ENCODE measurements at regions not wholly inside any gene's neighbourhood (a gene's known extent, or its start where the extent isn't known, plus 50 kb on each side); places are given as distances from the start of the nearest gene placed in this dataset.

- no peak for DNase-seq (ENCODE audit: low read depth in 2 of 2)
Observed at GRCh38 chr13:79723519-79724024, 242.6 kb downstream of the NDFIP2 start.

- no peak for DNase-seq (ENCODE audit: low read depth in 2 of 2)
Observed at GRCh38 chr13:79722885-79723445, 242.0 kb downstream of the NDFIP2 start.

- DNase-seq (ENCODE audit: low read depth in 2 of 2): no peak
Observed at GRCh38 chr13:79716191-79716590, 235.2 kb downstream of the NDFIP2 start.

DNA sequence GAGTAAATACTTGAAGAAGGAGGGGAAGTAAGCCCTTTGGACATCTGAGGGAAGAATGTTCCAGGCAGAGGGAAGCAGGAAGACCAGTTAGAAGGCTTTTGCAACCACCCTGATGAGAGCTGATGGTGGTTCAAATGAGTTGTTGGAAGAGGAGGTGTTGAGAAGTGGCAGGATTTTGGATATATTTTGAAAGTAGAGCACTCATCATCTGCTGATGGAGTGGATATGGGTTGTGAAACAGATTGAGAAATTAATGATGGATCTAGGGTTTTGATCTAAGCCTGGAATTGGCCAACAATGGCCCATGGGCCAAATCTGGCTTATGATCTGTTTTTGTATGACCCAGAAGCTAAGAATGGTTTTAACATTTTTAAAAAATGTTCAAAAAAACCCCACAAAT is 230.7 kb downstream of the NDFIP2 start:
- DNase-seq (ENCODE audit: low read depth in 2 of 2): no peak

GRCh38 chr13:79710376-79710775 is 229.4 kb downstream of the NDFIP2 start:
- no peak for DNase-seq (ENCODE audit: low read depth in 2 of 2)

- DNase-seq (ENCODE audit: low read depth in 2 of 2): no peak
Observed at GRCh38 chr13:79709471-79709870, 228.5 kb downstream of the NDFIP2 start.

DNA sequence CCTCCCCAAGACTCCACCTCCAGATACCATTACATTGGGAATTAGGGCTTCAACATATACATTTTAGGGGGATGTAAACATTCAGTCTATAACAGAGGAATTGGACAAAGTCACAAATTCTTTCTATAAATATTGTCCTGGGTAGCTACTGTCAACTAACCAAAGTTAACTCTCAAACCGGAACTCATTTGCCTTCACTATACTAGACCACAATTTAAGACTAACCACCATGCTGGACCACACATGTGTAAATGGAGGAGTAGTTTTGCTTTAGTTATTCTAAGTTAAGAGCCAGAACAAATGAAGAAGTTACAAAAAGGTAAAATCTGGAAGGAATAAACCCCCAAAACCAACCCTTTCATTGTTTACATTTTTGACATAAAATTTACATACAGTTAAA is 222.8 kb downstream of the NDFIP2 start:
- DNase-seq (ENCODE audit: low read depth in 2 of 2): no peak

- DNase-seq (ENCODE audit: low read depth in 2 of 2): no peak
Observed at GRCh38 chr13:79695754-79696153, 214.8 kb downstream of the NDFIP2 start.

DNA sequence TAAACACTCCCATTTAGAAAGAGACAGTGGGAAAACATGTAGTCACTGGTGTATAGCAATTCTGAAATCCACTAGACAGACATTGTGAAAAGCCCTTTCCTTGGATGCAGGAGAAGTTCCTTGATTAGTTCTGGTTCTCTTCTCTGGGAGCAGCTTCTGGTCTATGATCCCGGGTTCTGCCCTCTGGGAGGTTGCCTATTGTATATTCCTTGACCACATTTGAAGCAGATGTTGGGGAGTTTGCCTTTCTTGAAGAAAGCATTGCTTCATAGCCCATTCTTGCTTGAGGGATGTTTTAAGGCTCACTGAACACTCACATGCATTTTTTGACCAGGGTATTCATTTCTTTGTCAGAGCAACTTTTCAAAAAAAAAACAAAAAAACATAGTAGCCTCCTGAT is 211.9 kb downstream of the NDFIP2 start:
- no peak for DNase-seq (ENCODE audit: low read depth in 2 of 2)

DNA sequence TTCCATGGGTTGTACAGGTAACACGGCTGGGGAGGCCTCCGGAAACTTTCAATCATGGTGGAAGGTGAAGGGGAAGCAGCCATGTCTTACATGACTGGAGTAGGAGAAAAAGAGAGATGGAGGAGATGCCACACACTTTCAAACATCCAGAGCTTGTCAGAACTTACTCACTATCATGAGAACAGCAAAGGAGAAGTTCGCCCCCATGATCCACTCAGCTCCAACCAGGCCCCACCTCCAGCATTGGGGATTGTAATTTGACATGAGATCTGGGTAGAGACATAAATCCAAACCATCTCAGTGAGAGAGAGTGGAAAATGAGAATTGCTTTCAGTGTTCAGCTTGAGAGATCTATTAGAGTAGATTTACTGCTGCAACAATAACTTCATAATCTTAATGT is 210.9 kb downstream of the NDFIP2 start:
- no peak for DNase-seq (ENCODE audit: low read depth in 2 of 2)

DNA sequence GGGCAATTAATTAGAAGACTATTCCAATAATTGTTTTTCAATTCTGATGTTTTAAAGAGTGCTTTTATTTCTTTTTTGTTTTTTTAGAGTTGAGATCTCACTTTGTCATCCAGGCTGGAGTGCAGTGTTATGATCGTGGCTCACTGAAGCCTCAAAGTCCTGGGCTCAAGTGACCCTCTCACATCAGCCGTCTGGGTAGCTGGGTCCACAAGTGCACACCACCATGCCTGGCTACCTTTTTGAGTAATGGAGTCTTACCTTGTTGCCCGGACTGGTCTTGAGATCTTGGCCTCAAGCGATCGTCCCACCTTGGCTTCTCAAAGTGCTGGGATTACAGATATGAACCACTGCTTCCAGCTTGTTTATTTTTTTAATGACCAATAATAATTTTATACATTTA is 207.8 kb downstream of the NDFIP2 start:
- no peak for DNase-seq (ENCODE audit: low read depth in 2 of 2)

DNA sequence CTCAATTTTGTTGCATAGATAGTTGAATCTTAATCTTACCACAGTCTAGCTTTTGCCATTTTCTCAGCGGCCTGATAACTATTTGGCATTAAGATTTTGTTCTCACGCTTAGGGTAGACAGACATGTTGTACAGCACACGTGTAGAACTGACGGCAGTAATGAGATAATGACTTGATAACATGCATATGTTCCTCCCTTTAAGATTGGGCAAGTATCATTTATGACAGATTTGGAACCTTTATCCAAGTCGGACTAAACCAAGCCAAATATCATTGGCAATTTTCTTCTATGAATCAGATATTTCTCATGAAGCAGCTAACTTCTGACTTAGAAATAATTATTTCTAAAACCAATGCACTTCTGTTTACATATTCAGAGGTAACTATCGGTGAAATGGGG is 205.5 kb downstream of the NDFIP2 start:
- no peak for DNase-seq (ENCODE audit: low read depth in 2 of 2)

GRCh38 chr13:79684371-79684770 is 203.4 kb downstream of the NDFIP2 start:
- DNase-seq (ENCODE audit: low read depth in 2 of 2): no peak

- DNase-seq (ENCODE audit: low read depth in 2 of 2): no peak
Observed at GRCh38 chr13:79682164-79682563, 201.2 kb downstream of the NDFIP2 start.

- DNase-seq (ENCODE audit: low read depth in 2 of 2): no peak
Observed at GRCh38 chr13:79681069-79681468, 200.1 kb downstream of the NDFIP2 start.

DNA sequence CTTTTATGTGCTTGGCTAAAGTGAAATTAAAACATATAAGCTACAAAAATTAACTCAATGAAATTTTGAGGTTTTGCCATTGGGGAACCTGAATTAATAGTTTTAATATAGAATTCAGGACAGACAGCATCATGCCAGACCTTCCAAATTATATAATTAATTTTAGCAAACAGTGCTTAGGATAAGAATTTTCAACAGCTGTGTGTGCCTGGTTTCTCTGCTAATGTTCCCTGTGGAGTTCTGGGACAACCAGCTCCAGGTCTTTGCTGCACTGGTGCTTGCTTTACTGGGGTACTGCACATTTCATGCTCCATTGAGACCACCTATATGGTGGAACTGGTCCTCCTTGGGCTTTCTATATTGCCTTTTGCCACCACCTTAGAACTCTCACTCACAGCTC is 199.5 kb downstream of the NDFIP2 start:
- DNase-seq (ENCODE audit: low read depth in 2 of 2): no peak

DNA sequence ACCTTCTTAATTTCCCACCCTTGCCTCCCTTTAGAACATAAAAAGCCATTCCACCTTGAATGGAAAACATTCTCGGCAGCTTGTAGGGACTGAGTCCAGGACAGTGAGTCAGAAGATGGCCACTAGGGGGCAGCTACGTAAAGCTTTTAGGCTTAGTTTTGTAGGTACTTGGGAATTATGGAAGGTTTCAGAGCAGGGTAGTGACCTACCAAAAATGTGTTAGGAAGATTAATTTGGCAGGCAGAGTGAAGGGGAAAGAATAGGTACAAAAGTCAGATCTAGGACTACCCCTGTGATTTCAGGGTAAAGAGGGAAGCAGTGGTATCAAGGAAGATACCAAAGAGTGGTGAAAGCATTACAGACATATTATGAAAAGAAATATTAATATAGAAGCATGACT is 198.4 kb downstream of the NDFIP2 start:
- DNase-seq (ENCODE audit: low read depth in 2 of 2): no peak

DNA sequence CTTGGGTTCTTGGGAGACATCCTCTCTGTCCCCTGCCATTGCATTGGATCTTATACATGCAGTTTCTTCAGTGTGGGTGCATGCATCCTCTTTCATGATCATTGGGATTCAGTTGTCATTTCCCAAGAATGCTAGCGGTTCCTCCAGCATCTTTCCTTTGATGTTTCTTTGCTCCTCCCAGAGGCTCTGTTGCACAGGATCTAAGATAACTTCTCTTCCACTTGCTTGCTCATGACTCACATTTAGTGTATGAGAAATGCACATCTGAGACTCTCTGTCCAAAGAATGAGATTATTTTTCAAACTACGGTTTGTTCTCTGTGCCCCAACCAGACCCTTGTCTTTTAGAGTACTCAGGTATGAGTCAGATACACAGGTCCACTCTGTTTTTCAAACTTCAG is 197.1 kb downstream of the NDFIP2 start:
- DNase-seq (ENCODE audit: low read depth in 2 of 2): no peak

GRCh38 chr13:79675931-79676660 is 195.1 kb downstream of the NDFIP2 start:
- no peak for DNase-seq (ENCODE audit: low read depth in 2 of 2)

DNA sequence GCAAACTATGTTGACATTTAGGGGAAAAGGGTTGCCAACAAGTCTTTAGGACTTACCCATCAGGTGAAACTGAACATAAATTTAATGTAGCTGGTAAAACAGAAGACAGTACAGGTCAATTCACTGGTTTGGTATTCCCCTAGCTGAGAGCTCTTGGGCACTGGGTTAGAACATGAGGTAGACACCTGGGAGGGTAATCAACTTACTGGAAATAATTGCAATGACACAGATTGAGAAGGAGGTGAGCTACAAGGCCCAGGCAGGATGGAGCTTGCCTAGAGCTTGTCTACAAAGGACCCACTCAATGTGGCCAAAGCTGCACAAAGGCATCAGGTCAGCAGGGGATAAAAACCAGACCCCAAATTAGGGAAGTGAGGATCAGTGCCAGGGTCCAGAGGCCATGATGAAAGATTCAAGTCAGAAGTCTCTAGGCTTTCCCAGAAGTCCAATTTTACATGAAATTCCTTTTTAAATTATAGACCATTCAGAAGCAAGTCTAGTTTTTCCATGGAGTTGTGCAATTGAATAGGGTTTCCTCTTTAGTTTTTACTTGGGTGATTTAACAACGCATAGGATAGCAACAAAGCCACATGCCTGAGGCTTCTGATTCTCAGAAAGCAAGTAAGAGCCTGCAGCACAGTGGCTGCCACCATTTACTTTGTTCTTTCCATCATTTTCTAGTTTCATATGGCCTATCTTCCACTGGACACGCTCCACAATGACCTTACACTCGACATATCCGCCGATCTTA is 194.0 kb downstream of the NDFIP2 start:
- DNase-seq (ENCODE audit: low read depth in 2 of 2): no peak

DNA sequence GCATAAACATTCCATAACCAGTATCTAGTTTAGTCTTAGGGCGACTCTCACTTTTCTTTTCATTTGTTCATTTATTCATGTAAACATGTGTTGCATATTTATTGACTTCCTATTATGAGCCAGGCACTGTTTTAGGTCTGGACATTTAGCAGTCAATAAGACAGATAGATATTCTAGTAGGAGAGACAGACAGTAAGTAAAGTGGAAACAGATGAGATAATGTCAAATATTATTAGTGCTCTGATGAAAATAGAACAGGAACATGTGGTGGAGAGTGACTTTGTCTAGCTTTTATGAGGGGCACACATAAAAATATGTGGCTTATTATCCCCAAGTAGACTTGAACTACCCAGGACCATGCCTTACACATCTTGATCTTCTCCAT is 193.0 kb downstream of the NDFIP2 start:
- no peak for DNase-seq (ENCODE audit: low read depth in 2 of 2)

DNA sequence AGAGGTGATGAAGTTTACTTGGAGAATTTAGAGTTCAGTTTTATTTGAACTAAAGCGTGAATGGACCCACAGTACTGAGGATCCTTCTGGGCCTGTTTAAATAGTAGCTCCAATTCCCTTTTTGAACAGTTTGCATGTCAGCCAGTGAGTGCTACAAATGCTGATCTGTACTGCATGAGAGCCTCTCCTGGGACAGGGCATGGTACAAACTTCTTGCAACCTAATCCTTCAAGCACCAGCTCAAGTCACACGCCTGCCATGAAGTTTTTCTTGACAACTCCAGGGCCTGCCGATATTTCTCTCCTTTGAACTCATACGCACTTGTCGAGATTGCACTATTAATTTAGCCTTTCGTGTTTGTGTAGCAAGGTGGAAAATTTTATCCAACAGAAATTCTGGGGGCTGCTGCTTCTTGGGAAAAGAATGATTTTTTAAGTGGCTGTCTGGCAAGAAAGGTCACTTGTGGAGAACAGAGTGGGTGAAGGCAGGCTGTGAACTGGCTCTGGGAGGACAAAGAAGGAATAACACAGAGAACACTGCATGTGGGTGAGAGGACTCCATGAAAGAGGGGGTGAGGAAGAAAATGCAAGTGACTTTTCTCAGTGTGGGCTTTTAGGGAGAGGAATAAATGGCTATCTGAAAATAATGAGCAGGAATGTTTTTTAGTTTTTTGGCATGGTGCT is 192.5 kb downstream of the NDFIP2 start:
- DNase-seq (ENCODE audit: low read depth in 2 of 2): no peak

All from activated CD8-positive, alpha-beta memory T cell treated with anti-CD3 and anti-CD28 coated beads for 4 hours (primary cell).